Activated T-cell treated with anti-CD3 and anti-CD28 coated beads, Interleukin-2, amount 50 U/mL, for 24 hours (primary cell): ENCODE measurements at regions not wholly inside any gene's neighbourhood (a gene's known extent, or its start where the extent isn't known, plus 50 kb on each side); places are given as distances from the start of the nearest gene placed in this dataset.

Experiments used
- DNase-seq: peaks from one replicate; pipeline ENCODE4 v3.0.0-alpha.2; 2020
- H3K27ac Mint-ChIP-seq: 2 replicates; pipeline ENCODE4 v1.8.0; 2020; ENCODE audit warnings: mild to moderate bottlenecking, mixed read lengths
- H3K27me3 Mint-ChIP-seq: 2 replicates; pipeline ENCODE4 v1.8.0; 2020; ENCODE audit warnings: mixed read lengths
- H3K36me3 Mint-ChIP-seq: 2 replicates; pipeline ENCODE4 v1.8.0; 2020; ENCODE audit warnings: low read depth, mixed read lengths
- H3K4me1 Mint-ChIP-seq: 2 replicates; pipeline ENCODE4 v1.8.0; 2020; ENCODE audit warnings: low read depth, mixed read lengths
- H3K4me3 Mint-ChIP-seq: 2 replicates; pipeline ENCODE4 v1.8.0; 2020; ENCODE audit warnings: mild to moderate bottlenecking, moderate library complexity, mixed read lengths
- H3K9me3 Mint-ChIP-seq: 2 replicates; pipeline ENCODE4 v1.8.0; 2020; ENCODE audit warnings: mixed read lengths

GRCh38 chr12:108047071-108047550 is 82.0 kb upstream of the WSCD2 start:
- peaks cover 6% of the 10 kb centered on the region for H3K4me1 Mint-ChIP-seq
- no peak overlapping the region for H3K4me3 Mint-ChIP-seq
- H3K27me3 Mint-ChIP-seq: peaks cover 35% of the 10 kb centered on the region
- no peaks in the 10 kb centered on the region for H3K9me3 Mint-ChIP-seq
- H3K36me3 Mint-ChIP-seq: no peaks in the 10 kb centered on the region
- DNase-seq: no peak
- no peak overlapping the region for H3K27ac Mint-ChIP-seq

- DNase-seq: no peak
- Mint-ChIP-seq H3K9me3 (no peaks in the 10 kb centered on the region), H3K36me3 (no peaks in the 10 kb centered on the region), H3K27me3 (peaks cover 31% of the 10 kb centered on the region), H3K27ac (no peak overlapping the region), H3K4me1 (peaks cover 6% of the 10 kb centered on the region), H3K4me3 (no peak overlapping the region)
These were observed 80.4 kb upstream of the WSCD2 start for GRCh38 chr12:108048686-108049085.

- H3K36me3 Mint-ChIP-seq: no peaks in the 10 kb centered on the region
- no peaks in the 10 kb centered on the region for H3K9me3 Mint-ChIP-seq
- no peak overlapping the region for H3K27ac Mint-ChIP-seq
- H3K4me3 Mint-ChIP-seq: no peak overlapping the region
- DNase-seq: no peak
- peaks cover 6% of the 10 kb centered on the region for H3K4me1 Mint-ChIP-seq
- peaks cover 27% of the 10 kb centered on the region for H3K27me3 Mint-ChIP-seq
These were observed 78.4 kb upstream of the WSCD2 start for GRCh38 chr12:108050696-108051095.

- DNase-seq: no peak
- Mint-ChIP-seq H3K4me1 (peaks cover under 1% of the 10 kb centered on the region), H3K27ac (no peak overlapping the region), H3K9me3 (no peaks in the 10 kb centered on the region), H3K4me3 (no peak overlapping the region), H3K36me3 (no peaks in the 10 kb centered on the region), H3K27me3 (peaks cover 32% of the 10 kb centered on the region)
These were observed 76.8 kb upstream of the WSCD2 start for GRCh38 chr12:108052260-108052659.

GRCh38 chr12:108053512-108053911 is 75.6 kb upstream of the WSCD2 start:
- Mint-ChIP-seq H3K4me1 (no peaks in the 10 kb centered on the region), H3K27me3 (peaks cover 31% of the 10 kb centered on the region), H3K9me3 (no peaks in the 10 kb centered on the region), H3K4me3 (no peak overlapping the region), H3K36me3 (no peaks in the 10 kb centered on the region), H3K27ac (no peak overlapping the region)
- no peak for DNase-seq

- no peaks in the 10 kb centered on the region for H3K9me3 Mint-ChIP-seq
- peaks cover 31% of the 10 kb centered on the region for H3K27me3 Mint-ChIP-seq
- no peak overlapping the region for H3K27ac Mint-ChIP-seq
- no peak overlapping the region for H3K4me3 Mint-ChIP-seq
- no peaks in the 10 kb centered on the region for H3K36me3 Mint-ChIP-seq
- no peaks in the 10 kb centered on the region for H3K4me1 Mint-ChIP-seq
- no peak for DNase-seq
These were observed 74.6 kb upstream of the WSCD2 start for GRCh38 chr12:108054496-108054895.

GRCh38 chr12:108055141-108055540 is 73.9 kb upstream of the WSCD2 start:
- H3K27me3 Mint-ChIP-seq: peaks cover 27% of the 10 kb centered on the region
- H3K4me3 Mint-ChIP-seq: no peak overlapping the region

GRCh38 chr12:108060067-108060466 is 69.0 kb upstream of the WSCD2 start:
- no peak for DNase-seq
- no peak overlapping the region for H3K4me3 Mint-ChIP-seq
- H3K27ac Mint-ChIP-seq: no peak overlapping the region
- H3K36me3 Mint-ChIP-seq: no peaks in the 10 kb centered on the region
- H3K27me3 Mint-ChIP-seq: peaks cover 30% of the 10 kb centered on the region
- no peaks in the 10 kb centered on the region for H3K4me1 Mint-ChIP-seq
- H3K9me3 Mint-ChIP-seq: no peaks in the 10 kb centered on the region

More at GRCh38 chr12:108055141-108055540, 73.9 kb upstream of the WSCD2 start:
- Mint-ChIP-seq H3K36me3 (no peaks in the 10 kb centered on the region), H3K27ac (no peak overlapping the region), H3K9me3 (no peaks in the 10 kb centered on the region), H3K4me1 (no peaks in the 10 kb centered on the region)
- DNase-seq: no peak

- H3K27me3 Mint-ChIP-seq: peaks cover 28% of the 10 kb centered on the region
- no peaks in the 10 kb centered on the region for H3K36me3 Mint-ChIP-seq
- no peaks in the 10 kb centered on the region for H3K4me1 Mint-ChIP-seq
- no peaks in the 10 kb centered on the region for H3K9me3 Mint-ChIP-seq
- no peak overlapping the region for H3K4me3 Mint-ChIP-seq
- H3K27ac Mint-ChIP-seq: no peak overlapping the region
- DNase-seq: no peak
These were observed 68.2 kb upstream of the WSCD2 start for GRCh38 chr12:108060903-108061302.

- no peaks in the 10 kb centered on the region for H3K4me1 Mint-ChIP-seq
- H3K4me3 Mint-ChIP-seq: no peak overlapping the region
- H3K27ac Mint-ChIP-seq: no peak overlapping the region
- H3K9me3 Mint-ChIP-seq: no peaks in the 10 kb centered on the region
- DNase-seq: no peak
- no peaks in the 10 kb centered on the region for H3K36me3 Mint-ChIP-seq
- peaks cover 15% of the 10 kb centered on the region for H3K27me3 Mint-ChIP-seq
These were observed 65.9 kb upstream of the WSCD2 start for GRCh38 chr12:108063192-108063591.

GRCh38 chr12:108065069-108065468 is 64.0 kb upstream of the WSCD2 start:
- Mint-ChIP-seq H3K27ac (no peak overlapping the region), H3K4me1 (no peaks in the 10 kb centered on the region), H3K27me3 (peaks cover 19% of the 10 kb centered on the region), H3K4me3 (no peak overlapping the region), H3K9me3 (no peaks in the 10 kb centered on the region), H3K36me3 (no peaks in the 10 kb centered on the region)
- DNase-seq: no peak

- Mint-ChIP-seq H3K36me3 (no peaks in the 10 kb centered on the region), H3K4me3 (no peak overlapping the region), H3K9me3 (no peaks in the 10 kb centered on the region), H3K4me1 (no peaks in the 10 kb centered on the region), H3K27me3 (peaks cover 28% of the 10 kb centered on the region), H3K27ac (no peak overlapping the region)
- no peak for DNase-seq
These were observed 62.2 kb upstream of the WSCD2 start for GRCh38 chr12:108066583-108067577.

- Mint-ChIP-seq H3K9me3 (no peaks in the 10 kb centered on the region), H3K27ac (no peak overlapping the region), H3K27me3 (peaks cover 18% of the 10 kb centered on the region), H3K36me3 (no peaks in the 10 kb centered on the region), H3K4me3 (no peak overlapping the region), H3K4me1 (no peaks in the 10 kb centered on the region)
- no peak for DNase-seq
These were observed 59.4 kb upstream of the WSCD2 start for GRCh38 chr12:108069651-108070165.

GRCh38 chr12:108075561-108075960 is 53.5 kb upstream of the WSCD2 start:
- DNase-seq: no peak
- Mint-ChIP-seq H3K27ac (no peak overlapping the region), H3K27me3 (peaks cover 39% of the 10 kb centered on the region), H3K9me3 (no peaks in the 10 kb centered on the region), H3K36me3 (no peaks in the 10 kb centered on the region), H3K4me3 (no peak overlapping the region), H3K4me1 (no peaks in the 10 kb centered on the region)

GRCh38 chr12:108076556-108076955 is 52.5 kb upstream of the WSCD2 start:
- Mint-ChIP-seq H3K36me3 (no peaks in the 10 kb centered on the region), H3K27ac (no peak overlapping the region), H3K4me3 (no peak overlapping the region), H3K27me3 (peaks cover 38% of the 10 kb centered on the region), H3K4me1 (no peaks in the 10 kb centered on the region), H3K9me3 (no peaks in the 10 kb centered on the region)
- DNase-seq: no peak
